ENCODE measurements at regions not wholly inside any gene's neighbourhood (a gene's known extent, or its start where the extent isn't known, plus 50 kb on each side); places are given as distances from the start of the nearest gene placed in this dataset.

DNA sequence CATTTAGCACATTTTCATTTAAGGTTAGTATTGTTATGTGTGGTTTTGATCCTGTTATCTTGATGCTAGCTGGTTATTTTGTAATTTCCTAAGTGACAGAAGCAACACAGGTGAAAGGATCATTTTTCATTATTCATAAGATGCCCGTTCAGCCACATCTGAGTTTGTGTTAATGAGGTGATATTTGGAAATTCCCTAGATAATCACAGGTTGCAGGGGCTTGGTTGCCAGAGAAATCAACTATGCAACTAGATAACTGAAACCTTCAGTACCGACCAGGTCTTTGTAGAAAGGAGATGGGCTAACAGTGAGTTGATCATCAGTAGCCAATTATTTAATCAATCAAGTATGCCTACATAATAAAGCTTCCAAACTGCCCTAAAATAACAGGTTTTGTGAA lies 121.3 kb upstream of the UFM1 start:
- no peak overlapping the region for H2BK5ac ChIP-seq (ENCODE audit: low read depth, low read length, poor library complexity, severe bottlenecking)
- no peaks in the 10 kb centered on the region for H3K4me1 ChIP-seq (ENCODE audit: control insufficient read depth, insufficient read depth, low read length)
- H3K9me3 ChIP-seq (ENCODE audit: control insufficient read depth, insufficient read depth, low read length): no peaks in the 10 kb centered on the region; the same call in 1 of the 2 replicates
- DNase-seq (no peak), ATAC-seq (ENCODE audit: low read depth) (no peak)
- H2BK15ac ChIP-seq (ENCODE audit: low read depth, low read length): no peak overlapping the region
- H3K79me1 ChIP-seq (ENCODE audit: low read depth in 1 of 2, low read length in 2 of 2): no peaks in the 10 kb centered on the region
- intact Hi-C loops (cut with micrococcal nuclease): loop anchor here (10.0 kb wide), 1 partner anchor 584 kb away; no protein-coding TSS in a partner anchor
- H3K4me3 ChIP-seq (ENCODE audit: insufficient read depth, low read depth, low read length): no peak overlapping the region
- no peak overlapping the region for H3K23ac ChIP-seq (ENCODE audit: low read depth, low read length)
- H3K56ac ChIP-seq (ENCODE audit: extremely low read depth, insufficient read depth, low read length): no peak overlapping the region
- no peak overlapping the region for H3K9ac ChIP-seq (ENCODE audit: low read depth, low read length)
- in situ Hi-C loops (cut with MboI; ENCODE audit: low sequenced_read_pairs): no loop called here
- POLR2A ChIA-PET (ENCODE audit: unreplicated experiment): no interaction called here
- WGBS, 2 experiments (ENCODE audit: extremely low coverage in 2 of 2, insufficient read length in 1 of 2): no CpG with 5 or more reads among the region's 2 CpGs
- no peak overlapping the region for H2AK5ac ChIP-seq (ENCODE audit: low read depth, low read length)
- no peak overlapping the region for H3K14ac ChIP-seq (replicated peaks; ENCODE audit: low read depth, low read length)
- H3K36me3 ChIP-seq (ENCODE audit: control insufficient read depth, insufficient read depth, low read length): no peaks in the 10 kb centered on the region
- dilution Hi-C loops (cut with HindIII; ENCODE audit: low sequenced_read_pairs, unreplicated experiment): no loop called here
- no peak overlapping the region for H4K8ac ChIP-seq (ENCODE audit: low read depth in 2 of 2, low read length in 2 of 2)
- H3K9me1 ChIP-seq (ENCODE audit: insufficient read depth, low read length): no peaks in the 10 kb centered on the region
- no peak overlapping the region for H4K5ac ChIP-seq (ENCODE audit: low read depth, low read length)
- H3K4ac ChIP-seq (ENCODE audit: low read depth, low read length): no peak overlapping the region
- H3K4me2 ChIP-seq (ENCODE audit: low read depth, low read length): no peak overlapping the region
- no peak overlapping the region for H4K91ac ChIP-seq (ENCODE audit: insufficient read depth, low read depth, low read length)
- no peak overlapping the region for H2AFZ ChIP-seq (replicated peaks; ENCODE audit: low read length, poor library complexity)
- no peaks in the 10 kb centered on the region for H4K20me1 ChIP-seq (ENCODE audit: insufficient read depth, low read length)
- H3K27ac ChIP-seq (ENCODE audit: insufficient read depth, low read length): no peak overlapping the region
- TF ChIP-seq FOS (IDR thresholded peaks at IDR 0.05; ENCODE audit: low read depth, low read length) (no peak), SMC3 (IDR thresholded peaks at IDR 0.05; ENCODE audit: low read depth, low read length) (no peak), CEBPB (IDR thresholded peaks at IDR 0.05; ENCODE audit: low read depth, low read length) (no peak), NFE2L2 (IDR thresholded peaks at IDR 0.05; ENCODE audit: low read depth, low read length) (no peak), RAD21 (IDR thresholded peaks at IDR 0.05; ENCODE audit: low read length) (no peak), CHD1 (IDR thresholded peaks at IDR 0.05; ENCODE audit: low read depth, low read length) (no peak), POLR2A (IDR thresholded peaks at IDR 0.05; ENCODE audit: low read depth, low read length) (no peak), MAZ (IDR thresholded peaks at IDR 0.05; ENCODE audit: borderline replicate concordance, low read depth, low read length) (no peak), MAFK (IDR thresholded peaks at IDR 0.05; ENCODE audit: low read depth, low read length) (no peak), RFX5 (IDR thresholded peaks at IDR 0.05; ENCODE audit: low read depth, low read length) (no peak), MXI1 (IDR thresholded peaks at IDR 0.05; ENCODE audit: borderline replicate concordance, low read depth, low read length) (no peak), BHLHE40 (IDR thresholded peaks at IDR 0.05; ENCODE audit: low read depth, low read length) (no peak), RCOR1 (IDR thresholded peaks at IDR 0.05; ENCODE audit: insufficient replicate concordance, low read length) (no peak)
- TF ChIP-seq, protein P1, sequence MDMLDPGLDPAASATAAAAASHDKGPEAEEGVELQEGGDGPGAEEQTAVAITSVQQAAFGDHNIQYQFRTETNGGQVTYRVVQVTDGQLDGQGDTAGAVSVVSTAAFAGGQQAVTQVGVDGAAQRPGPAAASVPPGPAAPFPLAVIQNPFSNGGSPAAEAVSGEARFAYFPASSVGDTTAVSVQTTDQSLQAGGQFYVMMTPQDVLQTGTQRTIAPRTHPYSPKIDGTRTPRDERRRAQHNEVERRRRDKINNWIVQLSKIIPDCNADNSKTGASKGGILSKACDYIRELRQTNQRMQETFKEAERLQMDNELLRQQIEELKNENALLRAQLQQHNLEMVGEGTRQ (IDR thresholded peaks at IDR 0.05; ENCODE audit: low read depth, low read length): no peak
- TF ChIP-seq, protein P2, sequence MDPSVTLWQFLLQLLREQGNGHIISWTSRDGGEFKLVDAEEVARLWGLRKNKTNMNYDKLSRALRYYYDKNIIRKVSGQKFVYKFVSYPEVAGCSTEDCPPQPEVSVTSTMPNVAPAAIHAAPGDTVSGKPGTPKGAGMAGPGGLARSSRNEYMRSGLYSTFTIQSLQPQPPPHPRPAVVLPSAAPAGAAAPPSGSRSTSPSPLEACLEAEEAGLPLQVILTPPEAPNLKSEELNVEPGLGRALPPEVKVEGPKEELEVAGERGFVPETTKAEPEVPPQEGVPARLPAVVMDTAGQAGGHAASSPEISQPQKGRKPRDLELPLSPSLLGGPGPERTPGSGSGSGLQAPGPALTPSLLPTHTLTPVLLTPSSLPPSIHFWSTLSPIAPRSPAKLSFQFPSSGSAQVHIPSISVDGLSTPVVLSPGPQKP (IDR thresholded peaks at IDR 0.05; ENCODE audit: borderline replicate concordance, low read depth, low read length): no peak
- TF ChIP-seq, protein P3, sequence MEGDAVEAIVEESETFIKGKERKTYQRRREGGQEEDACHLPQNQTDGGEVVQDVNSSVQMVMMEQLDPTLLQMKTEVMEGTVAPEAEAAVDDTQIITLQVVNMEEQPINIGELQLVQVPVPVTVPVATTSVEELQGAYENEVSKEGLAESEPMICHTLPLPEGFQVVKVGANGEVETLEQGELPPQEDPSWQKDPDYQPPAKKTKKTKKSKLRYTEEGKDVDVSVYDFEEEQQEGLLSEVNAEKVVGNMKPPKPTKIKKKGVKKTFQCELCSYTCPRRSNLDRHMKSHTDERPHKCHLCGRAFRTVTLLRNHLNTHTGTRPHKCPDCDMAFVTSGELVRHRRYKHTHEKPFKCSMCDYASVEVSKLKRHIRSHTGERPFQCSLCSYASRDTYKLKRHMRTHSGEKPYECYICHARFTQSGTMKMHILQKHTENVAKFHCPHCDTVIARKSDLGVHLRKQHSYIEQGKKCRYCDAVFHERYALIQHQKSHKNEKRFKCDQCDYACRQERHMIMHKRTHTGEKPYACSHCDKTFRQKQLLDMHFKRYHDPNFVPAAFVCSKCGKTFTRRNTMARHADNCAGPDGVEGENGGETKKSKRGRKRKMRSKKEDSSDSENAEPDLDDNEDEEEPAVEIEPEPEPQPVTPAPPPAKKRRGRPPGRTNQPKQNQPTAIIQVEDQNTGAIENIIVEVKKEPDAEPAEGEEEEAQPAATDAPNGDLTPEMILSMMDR (conservative IDR thresholded peaks at IDR 0.05; ENCODE audit: low read depth, low read length): no peak
- H2AK9ac ChIP-seq (replicated peaks; ENCODE audit: low read depth, low read length, poor library complexity): no peak overlapping the region
- BruUV-seq (replicated peaks): no TSS peak
- H3K27me3 ChIP-seq (ENCODE audit: control insufficient read depth, insufficient read depth, low read length): no peaks in the 10 kb centered on the region
- H2BK20ac ChIP-seq (ENCODE audit: low read depth, low read length): no peak overlapping the region
- no peak overlapping the region for H2BK120ac ChIP-seq (ENCODE audit: low read depth, low read length)
- CTCF ChIA-PET: no interaction called here
- no peak overlapping the region for H3K18ac ChIP-seq (ENCODE audit: low read depth, low read length)
